Liver (tissue), 8 donors: ENCODE measurements at regions not wholly inside any gene's neighbourhood (a gene's known extent, or its start where the extent isn't known, plus 50 kb on each side); places are given as distances from the start of the nearest gene placed in this dataset.

Experiments used
- DNase-seq: peaks from one replicate; pipeline ENCODE4 v3.0.0-alpha.2; 2017; ENCODE audit warnings: low spot score
- H3K27ac ChIP-seq, 2 donors: one replicate each; pipeline ENCODE4 v1.7.0; 2013; ENCODE audit warnings: inconsistent platforms in 2 of 2, low read length in 2 of 2, control low read depth in 1 of 2, low read depth in 1 of 2, mild to moderate bottlenecking in 1 of 2
- H3K27me3 ChIP-seq, 4 donors: one replicate each; pipeline versions ENCODE4 v1.6.1 to v1.7.0; 2013; ENCODE audit warnings: low read length in 3 of 4, inconsistent platforms in 1 of 4, mild to moderate bottlenecking in 1 of 4, moderate library complexity in 1 of 4; ENCODE audit not compliant: control insufficient read depth in 4 of 4, insufficient read depth in 4 of 4
- H3K36me3 ChIP-seq, 4 donors: one replicate each; pipeline versions ENCODE4 v1.6.1 to v1.7.0; 2013; ENCODE audit warnings: low read length in 3 of 4, mild to moderate bottlenecking in 3 of 4, low read depth in 1 of 4, moderate library complexity in 1 of 4; ENCODE audit not compliant: control insufficient read depth in 4 of 4, insufficient read depth in 3 of 4
- H3K4me1 ChIP-seq, 4 donors: one replicate each; pipeline versions ENCODE4 v1.6.1 to v1.7.0; 2013; ENCODE audit warnings: low read length in 3 of 4, mild to moderate bottlenecking in 3 of 4, moderate library complexity in 1 of 4; ENCODE audit not compliant: control insufficient read depth in 4 of 4, insufficient read depth in 4 of 4
- H3K4me3 ChIP-seq, 3 donors: one replicate each; pipeline versions ENCODE4 v1.6.1 to v1.7.0; 2013; ENCODE audit warnings: low read length in 3 of 3, control low read depth in 1 of 3, low read depth in 1 of 3, mild to moderate bottlenecking in 1 of 3
- H3K9ac ChIP-seq, 2 donors: one replicate each; pipeline ENCODE4 v1.7.0; 2013; ENCODE audit warnings: low read length in 2 of 2, mild to moderate bottlenecking in 2 of 2, moderate library complexity in 2 of 2, control low read depth in 1 of 2, low read depth in 1 of 2
- H3K9me3 ChIP-seq, 4 donors: one replicate each; pipeline versions ENCODE4 v1.6.1 to v1.7.0; 2013; ENCODE audit warnings: low read length in 3 of 4; ENCODE audit not compliant: control insufficient read depth in 4 of 4
- ATF3 ChIP-seq: IDR thresholded peaks from 2 replicates; pipeline ENCODE4 v1.6.1; 2016; ENCODE audit warnings: antibody characterized with exemption
- CTCF ChIP-seq: fragments of 150-350 bp; IDR thresholded peaks from 2 replicates; pipeline ENCODE4 v1.5.1; 2017; ENCODE audit warnings: improper control_type of control experiment, low read depth, low read length; ENCODE audit not compliant: missing input control
- EGR1 ChIP-seq, 2 donors: IDR thresholded peaks; 2 replicates each; pipeline ENCODE4 v1.6.1; 2016 to 2018; ENCODE audit warnings: antibody characterized with exemption in 2 of 2, low read depth in 2 of 2
- FOXA1 ChIP-seq: IDR thresholded peaks from 2 replicates; pipeline ENCODE4 v1.6.1; 2016; ENCODE audit warnings: antibody characterized with exemption
- FOXA2 ChIP-seq: IDR thresholded peaks from 2 replicates; pipeline ENCODE4 v1.6.1; 2016; ENCODE audit warnings: antibody characterized with exemption
- GABPA ChIP-seq, 2 donors: IDR thresholded peaks in 1 of 2; conservative IDR thresholded peaks in 1 of 2; 2 replicates each; pipeline ENCODE4 v1.6.1; 2016; ENCODE audit warnings: antibody characterized with exemption in 2 of 2, mild to moderate bottlenecking in 1 of 2, moderate library complexity in 1 of 2
- HNF4A ChIP-seq, 2 donors: conservative IDR thresholded peaks; 2 replicates each; pipeline ENCODE4 v1.6.1; 2016; ENCODE audit warnings: antibody characterized with exemption in 2 of 2, mild to moderate bottlenecking in 2 of 2
- HNF4G ChIP-seq: IDR thresholded peaks from 2 replicates; pipeline ENCODE4 v1.6.1; 2016; ENCODE audit warnings: antibody characterized with exemption
- JUND ChIP-seq, 2 donors: IDR thresholded peaks; 2 replicates each; pipeline ENCODE4 v1.6.1; 2016; ENCODE audit warnings: antibody characterized with exemption in 2 of 2
- MAX ChIP-seq: IDR thresholded peaks from 2 replicates; pipeline ENCODE4 v1.6.1; 2016; ENCODE audit warnings: antibody characterized with exemption
- NR2F2 ChIP-seq: IDR thresholded peaks from 2 replicates; pipeline ENCODE4 v1.6.1; 2016; ENCODE audit warnings: antibody characterized with exemption
- RAD21 ChIP-seq, 2 donors: IDR thresholded peaks; 2 replicates each; pipeline ENCODE4 v1.6.1; 2016; ENCODE audit warnings: antibody characterized with exemption in 2 of 2, mild to moderate bottlenecking in 2 of 2
- REST ChIP-seq: IDR thresholded peaks from 2 replicates; pipeline ENCODE4 v1.6.1; 2016; ENCODE audit warnings: antibody characterized with exemption, mild to moderate bottlenecking
- RXRA ChIP-seq, 2 donors: IDR thresholded peaks; 2 replicates each; pipeline ENCODE4 v1.6.1; 2017 to 2018; ENCODE audit warnings: antibody characterized with exemption in 2 of 2, mild to moderate bottlenecking in 1 of 2
- SP1 ChIP-seq: IDR thresholded peaks from 2 replicates; pipeline ENCODE4 v1.6.1; 2018; ENCODE audit warnings: antibody characterized with exemption, mild to moderate bottlenecking
- TAF1 ChIP-seq: conservative IDR thresholded peaks from 2 replicates; pipeline ENCODE4 v1.6.1; 2016; ENCODE audit warnings: antibody characterized with exemption, mild to moderate bottlenecking
- YY1 ChIP-seq: IDR thresholded peaks from 2 replicates; pipeline ENCODE4 v1.6.1; 2016; ENCODE audit warnings: antibody characterized with exemption, mild to moderate bottlenecking
- ZBTB33 ChIP-seq: IDR thresholded peaks from 2 replicates; pipeline ENCODE4 v1.6.1; 2016; ENCODE audit warnings: antibody characterized with exemption
- WGBS: extraction: QIAGEN DNeasy Blood & Tissue Kit; methylation state at CpG from one replicate; pipeline ENCODE4 v1.1.7; 2013; 5-methylcytosine and 5-hydroxymethylcytosine counted together
- donor health status: healthy.
- donor health status: healthy.
- donor health status: healthy.
- donor health status: healthy.
- donor health status: healthy.

GRCh38 chr2:147091448-147091847 lies 753.4 kb upstream of the ACVR2A start:
- Histone ChIP-seq H3K9me3 (no peaks in the 10 kb centered on the region), H3K4me1 (peaks cover 0 to 2% (median 0%) of the 10 kb centered on the region in 4 donors), H3K9ac (no peak overlapping the region), H3K36me3 (no peaks in the 10 kb centered on the region), H3K27ac (no peak overlapping the region), H3K27me3 (no peaks in the 10 kb centered on the region), H3K4me3 (no peak overlapping the region)
- DNase-seq = no peak
- WGBS = 0% methylated on average over 1 of the region's 1 CpG
- TF ChIP-seq GABPA (IDR thresholded peaks at IDR 0.05 in 1 of 2, conservative IDR thresholded peaks at IDR 0.05 in 1 of 2) (no peak), ZBTB33 (no peak), RAD21 (IDR thresholded peaks at IDR 0.05) (no peak), MAX (no peak), FOXA2 (no peak), HNF4A (conservative IDR thresholded peaks at IDR 0.05) (no peak), HNF4G (no peak), REST (no peak), JUND (IDR thresholded peaks at IDR 0.05) (no peak), EGR1 (IDR thresholded peaks at IDR 0.05; ENCODE audit: low read depth in 2 of 2) (no peak), FOXA1 (no peak), ATF3 (no peak)

- 43% methylated on average over 2 of the region's 2 CpGs for WGBS
- TF ChIP-seq SP1 (no peak), NR2F2 (no peak), RXRA (IDR thresholded peaks at IDR 0.05) (no peak), MAX (no peak), FOXA2 (no peak), RAD21 (IDR thresholded peaks at IDR 0.05) (no peak), YY1 (no peak), FOXA1 (no peak), CTCF (no peak), HNF4G (no peak), EGR1 (IDR thresholded peaks at IDR 0.05; ENCODE audit: low read depth in 2 of 2) (no peak), JUND (IDR thresholded peaks at IDR 0.05) (no peak), TAF1 (no peak), HNF4A (conservative IDR thresholded peaks at IDR 0.05) (no peak), REST (no peak), GABPA (IDR thresholded peaks at IDR 0.05 in 1 of 2, conservative IDR thresholded peaks at IDR 0.05 in 1 of 2) (no peak), ZBTB33 (no peak)
Observed at GRCh38 chr2:147088871-147089270, 756.0 kb upstream of the ACVR2A start.

More at GRCh38 chr2:147088871-147089270, 756.0 kb upstream of the ACVR2A start:
- peaks cover 0 to 2% (median 0%) of the 10 kb centered on the region in 4 donors for H3K4me1 ChIP-seq
- no peak overlapping the region for H3K27ac ChIP-seq
- no peaks in the 10 kb centered on the region for H3K27me3 ChIP-seq
- no peaks in the 10 kb centered on the region for H3K36me3 ChIP-seq
- DNase-seq = no peak
- no peaks in the 10 kb centered on the region for H3K9me3 ChIP-seq
- no peak overlapping the region for H3K4me3 ChIP-seq
- H3K9ac ChIP-seq = no peak overlapping the region
